NCI-H226 (cell line): ENCODE measurements at regions not wholly inside any gene's neighbourhood (a gene's known extent, or its start where the extent isn't known, plus 50 kb on each side); places are given as distances from the start of the nearest gene placed in this dataset.
"Not testable (repeated sequence)": the region's sequence is repeated elsewhere in the genome, so short reads cannot be mapped to it uniquely, and the experiment has no call there.

Experiments used
- DNase-seq: peaks from one replicate; pipeline ENCODE4 v3.0.0-alpha.2; 2015

DNA sequence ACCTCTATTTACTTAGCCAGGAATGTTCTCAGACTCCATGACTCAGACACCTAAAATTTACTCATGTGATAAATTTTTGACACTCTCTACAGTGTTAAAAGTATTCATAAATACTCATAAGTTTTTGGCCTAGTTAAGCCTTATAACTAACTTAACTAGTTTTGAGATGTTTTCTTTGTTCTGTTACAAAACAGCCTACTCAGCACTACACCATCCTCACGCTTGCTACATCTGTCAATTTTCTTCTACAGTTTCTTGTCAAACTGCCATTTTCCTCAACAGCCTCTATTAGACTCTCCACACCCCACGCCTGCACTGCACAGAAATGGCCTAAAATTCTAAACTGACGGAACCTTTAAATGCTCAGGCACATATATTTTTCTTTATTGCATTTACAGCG is 195.5 kb downstream of the ANXA1 start:
- no peak for DNase-seq

DNA sequence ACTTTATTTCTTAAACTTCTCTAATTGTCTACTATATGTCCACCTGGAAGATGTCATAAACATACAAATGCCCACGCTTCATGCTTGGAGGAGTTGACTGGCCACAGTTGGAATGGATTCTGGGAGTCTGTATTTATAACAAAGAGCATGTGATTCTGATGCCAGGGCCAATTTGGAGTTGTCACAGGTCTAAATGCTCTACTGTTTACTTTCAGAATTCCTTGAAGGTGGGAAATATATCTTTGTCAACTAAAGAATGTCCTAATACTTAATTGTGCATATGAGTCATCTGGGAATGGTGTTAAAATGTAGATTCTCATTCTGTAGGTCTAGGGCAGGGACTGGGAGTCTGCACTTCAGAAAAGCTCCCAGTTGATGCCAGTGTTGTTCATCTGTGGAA is 196.1 kb downstream of the ANXA1 start:
- no peak for DNase-seq

DNA sequence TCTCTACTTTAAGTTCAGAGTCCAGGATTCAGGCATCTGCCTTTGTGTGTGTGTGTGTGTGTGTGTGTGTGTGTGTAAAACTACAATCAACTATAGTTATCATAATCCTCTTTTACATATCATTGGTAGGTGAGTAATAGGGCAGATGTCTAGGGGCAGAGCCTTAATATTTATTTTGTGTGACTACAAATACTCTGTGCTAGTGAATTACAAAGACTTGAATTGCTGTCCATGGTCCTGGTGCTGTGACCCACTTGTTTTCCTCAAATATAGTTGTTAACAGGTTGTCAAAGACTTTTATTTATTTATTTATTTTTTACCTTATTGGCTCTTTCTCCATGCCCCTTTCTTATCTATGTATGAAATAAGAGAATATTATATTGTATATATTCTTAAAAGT is 196.8 kb downstream of the ANXA1 start:
- no peak for DNase-seq

DNA sequence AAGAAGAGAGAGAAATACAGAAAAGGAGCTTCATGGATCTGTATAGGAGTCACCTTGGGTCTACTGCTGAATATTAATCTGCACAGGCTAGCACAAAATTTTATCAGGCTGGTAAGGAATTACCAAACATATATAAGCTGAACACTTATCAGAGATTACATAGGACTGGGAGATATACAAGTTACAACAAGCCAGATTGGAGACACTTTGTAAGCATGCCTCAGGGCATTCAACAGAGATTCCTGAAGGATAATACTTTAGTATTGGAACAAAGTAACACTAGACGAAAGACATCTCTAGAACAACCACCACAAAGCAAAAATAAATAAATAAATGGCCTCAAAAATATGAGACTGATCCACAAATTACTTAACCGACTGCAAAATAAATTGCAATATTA is 197.8 kb downstream of the ANXA1 start:
- DNase-seq: no peak

DNA sequence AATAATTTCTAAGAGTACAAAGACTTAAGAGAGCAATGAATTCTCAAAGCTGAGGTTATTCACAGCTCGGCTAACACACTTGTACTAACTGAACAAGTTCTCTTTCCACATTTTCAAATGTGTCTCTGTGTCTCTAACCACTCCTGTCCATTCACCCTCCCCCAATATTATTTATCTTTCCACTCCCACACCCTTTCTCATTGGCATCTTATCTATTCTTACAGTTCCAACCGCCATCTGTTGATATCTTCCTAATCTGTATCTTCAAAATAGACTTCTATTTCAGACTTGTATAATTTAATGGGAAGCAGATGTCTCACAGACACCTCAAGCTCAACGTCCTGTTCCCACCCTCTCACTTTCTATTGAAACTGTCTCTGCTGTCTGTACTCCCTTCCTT is 205.9 kb downstream of the ANXA1 start:
- no peak for DNase-seq

DNA sequence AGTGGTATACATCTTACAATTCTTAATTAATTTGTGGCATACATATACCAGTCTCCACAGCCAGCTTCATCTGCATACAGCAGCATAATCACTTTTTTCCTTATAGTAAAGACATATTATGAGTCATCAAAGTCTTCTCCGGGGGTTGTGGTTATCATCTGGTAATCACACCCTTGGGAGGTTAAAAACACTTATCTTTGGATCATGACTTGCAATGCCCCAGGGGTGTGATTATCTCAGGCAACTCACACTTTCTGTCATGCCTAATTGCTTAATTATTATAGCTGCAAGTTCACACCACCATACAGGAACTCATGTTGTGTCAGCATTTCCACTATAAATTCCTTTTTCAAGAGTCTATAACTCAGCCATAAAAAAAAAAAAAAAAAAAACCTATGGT is 218.4 kb downstream of the ANXA1 start:
- peak; percentile 56 for DNase-seq

DNA sequence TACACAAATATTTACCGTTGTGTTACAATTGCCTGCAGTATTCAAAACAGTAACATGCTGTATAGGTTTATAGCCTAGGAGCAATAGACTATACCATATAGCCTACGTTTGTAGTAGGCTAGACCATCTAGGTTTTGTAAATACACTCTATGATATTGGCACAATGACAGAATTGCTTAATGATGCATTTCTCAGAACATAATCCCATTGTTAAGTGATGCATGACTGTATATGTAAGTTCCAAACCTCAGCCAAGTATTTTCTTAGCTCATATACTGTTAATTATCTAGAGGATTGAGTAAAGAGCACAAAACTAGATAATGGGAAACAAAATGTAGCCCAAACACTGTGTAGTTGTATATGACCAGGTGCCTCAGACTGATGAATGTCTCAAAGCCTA is 220.1 kb downstream of the ANXA1 start:
- DNase-seq: no peak

DNA sequence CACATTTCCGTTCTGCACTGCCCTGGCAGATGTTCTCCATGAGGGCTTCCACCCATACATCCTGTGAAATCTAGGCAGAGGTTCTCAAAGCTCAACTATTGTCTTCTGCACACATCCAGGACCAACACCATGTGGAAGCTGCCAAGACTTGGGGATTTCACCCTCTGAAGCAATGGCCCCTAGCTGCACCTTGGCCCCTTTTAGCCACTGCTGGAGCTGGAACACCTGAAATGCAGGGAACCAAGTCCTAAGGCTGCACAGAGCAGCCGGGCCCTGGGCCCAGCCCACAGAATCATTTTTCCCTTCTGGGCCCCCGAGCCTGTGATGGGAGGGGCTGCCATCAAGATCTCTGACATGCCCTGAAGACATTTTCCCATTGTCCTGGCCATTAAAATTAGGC is 228.7 kb downstream of the ANXA1 start:
- no peak for DNase-seq

DNA sequence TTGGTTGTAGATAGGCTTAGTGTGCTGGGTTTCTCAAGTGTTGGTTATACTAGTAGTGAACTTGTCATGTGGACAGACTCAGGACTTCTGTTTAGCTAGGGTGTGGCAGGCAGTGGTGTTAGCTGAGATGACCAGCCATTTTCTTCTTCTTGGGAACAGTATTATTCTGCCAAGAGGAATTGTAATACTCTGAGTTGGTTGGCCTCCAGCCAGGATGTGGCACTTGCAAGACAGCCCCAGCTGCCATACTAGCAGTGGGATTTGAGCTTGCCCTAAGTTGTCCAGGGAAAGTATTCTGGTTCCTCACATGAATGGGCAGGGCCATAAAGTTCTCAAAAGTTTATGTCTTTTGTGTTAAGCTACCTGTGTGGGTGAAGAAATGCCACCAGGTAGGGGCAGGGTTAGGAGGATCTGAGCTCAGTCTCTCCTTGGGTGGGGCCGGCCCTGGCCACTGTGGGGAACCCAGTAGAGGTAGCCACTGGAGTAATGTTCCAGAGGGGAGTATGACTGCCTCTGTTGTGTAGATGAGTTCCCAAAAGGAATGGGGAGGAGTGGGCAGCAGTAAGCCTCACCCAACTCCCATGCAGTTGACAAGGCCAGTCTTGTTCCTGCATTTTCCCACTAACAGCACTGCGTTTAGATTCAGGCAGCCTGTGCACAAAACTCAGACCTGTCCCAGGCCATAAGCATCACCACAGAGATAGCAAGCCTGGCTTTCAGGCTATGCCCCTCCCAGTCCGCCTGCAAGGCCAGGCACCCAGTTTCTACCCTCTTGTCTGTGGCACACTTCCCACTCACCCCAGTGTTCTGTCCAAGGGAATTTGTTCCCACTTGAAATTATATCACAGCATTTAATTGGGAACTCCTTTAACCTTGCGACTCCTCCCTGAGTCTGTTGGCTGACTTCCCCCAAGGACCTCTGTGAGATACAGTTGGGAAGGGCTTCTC is 250.7 kb downstream of the ANXA1 start:
- no peak for DNase-seq

DNA sequence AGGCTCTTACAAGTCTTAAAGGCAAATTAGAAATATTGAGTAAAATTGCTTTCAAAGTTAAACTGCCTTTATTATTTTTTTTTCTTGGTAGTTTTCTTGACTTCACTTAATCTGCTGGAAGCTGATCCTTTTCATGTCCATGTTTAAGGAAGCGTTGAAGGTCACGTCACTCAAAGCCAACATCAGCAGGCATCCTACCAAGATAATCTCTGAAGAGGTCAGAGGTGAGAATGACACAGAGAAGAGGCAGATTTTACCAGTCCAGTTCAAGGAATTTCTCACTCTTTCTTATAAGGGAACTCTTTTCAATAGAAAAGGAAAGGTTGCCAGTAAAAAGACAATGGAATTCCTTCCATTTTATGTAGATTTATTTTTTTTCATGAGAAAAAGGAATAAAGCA is 259.8 kb downstream of the ANXA1 start:
- no peak for DNase-seq

DNA sequence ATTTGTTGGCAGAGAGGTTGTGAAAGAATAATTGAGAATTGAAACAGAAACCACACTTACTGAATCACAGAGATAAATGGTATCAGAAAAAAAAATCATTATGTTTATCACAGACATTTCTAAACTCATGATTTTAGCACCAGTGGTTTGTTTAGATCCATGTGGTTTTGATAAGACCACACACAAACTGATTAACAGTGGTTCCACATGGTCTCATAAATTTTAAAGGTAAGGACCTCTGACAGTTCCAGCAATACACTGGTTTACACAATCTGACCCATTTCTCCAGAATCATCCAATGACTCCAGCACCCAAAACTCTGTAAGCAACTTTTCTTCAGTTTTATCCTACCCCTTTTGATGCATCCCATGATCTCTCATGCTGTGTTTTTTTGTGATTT is 261.2 kb downstream of the ANXA1 start:
- DNase-seq: peak; percentile 70

DNA sequence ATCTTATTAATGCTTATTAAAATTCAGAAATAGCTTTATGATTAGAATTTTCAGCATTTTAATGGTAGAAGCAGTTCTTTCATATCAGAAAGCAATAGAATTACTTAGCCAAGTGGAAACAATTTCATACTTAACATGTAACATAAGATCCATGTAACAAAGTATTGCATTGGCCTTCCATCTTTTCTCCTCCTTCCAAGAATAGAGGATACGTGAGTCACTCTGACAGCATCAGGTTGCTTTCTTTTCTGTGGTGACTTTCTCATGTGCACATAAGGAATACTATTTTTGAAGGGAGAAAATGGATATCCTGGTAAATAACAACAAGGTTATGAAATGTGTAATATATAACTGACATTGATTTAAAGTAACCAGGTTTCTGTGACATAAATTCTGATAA is 272.2 kb downstream of the ANXA1 start:
- DNase-seq: peak; percentile 24

DNA sequence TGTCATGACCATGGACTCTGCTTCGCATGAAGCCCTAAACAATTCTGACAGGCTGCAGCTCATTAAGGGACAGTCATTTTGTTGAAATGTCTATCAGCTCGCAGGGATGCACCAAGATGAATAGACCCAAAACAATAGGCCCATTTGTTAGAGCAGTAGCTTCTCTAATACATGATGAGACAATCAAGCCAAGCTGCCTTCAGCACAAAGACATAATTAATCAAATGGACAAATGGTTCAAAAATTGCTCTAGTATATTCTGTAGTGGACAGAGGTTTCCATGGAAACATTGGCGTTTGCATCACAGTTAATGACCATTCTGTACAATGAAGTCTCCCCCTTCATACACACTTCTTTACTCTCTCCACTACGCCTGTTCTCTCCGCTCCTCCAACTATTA is 274.6 kb downstream of the ANXA1 start:
- DNase-seq: no peak

DNA sequence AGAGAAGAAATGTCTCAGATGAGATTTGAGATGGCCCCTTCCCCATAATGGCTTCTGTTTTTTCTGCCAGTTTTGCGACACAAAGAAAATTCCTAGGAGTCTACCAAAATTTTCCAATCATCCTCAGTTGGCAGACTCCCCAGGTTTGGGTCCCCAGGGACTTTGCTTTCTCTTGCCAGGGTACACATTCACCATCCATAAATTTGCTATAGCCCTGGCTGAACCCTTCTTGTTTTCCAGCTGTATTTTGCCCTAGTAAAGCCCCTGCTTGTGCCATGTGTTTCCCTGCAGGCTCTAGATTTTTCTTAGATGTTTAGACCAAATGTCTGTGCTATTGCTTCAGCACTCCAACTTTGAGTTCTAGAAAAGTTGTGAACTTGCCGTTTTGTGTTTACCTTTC is 283.2 kb downstream of the ANXA1 start:
- DNase-seq: no peak

DNA sequence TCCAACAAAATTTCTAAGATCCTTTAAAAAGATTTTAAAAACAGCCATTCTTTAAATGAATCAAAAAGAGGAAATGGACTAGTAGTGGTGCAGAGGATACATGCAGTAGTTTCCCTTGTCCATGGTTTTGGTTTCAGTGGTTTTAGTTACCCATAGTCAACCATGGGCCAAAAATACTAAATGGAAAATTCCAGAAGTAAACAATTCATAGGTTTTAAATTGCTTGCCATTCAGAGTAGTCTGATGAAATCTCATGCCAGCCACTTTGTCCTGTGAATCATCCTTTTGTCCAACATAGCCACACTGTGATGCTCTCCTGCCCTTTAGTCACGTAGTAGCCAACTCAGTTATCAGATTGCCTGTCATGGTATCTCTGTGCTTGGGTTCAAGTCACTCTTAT is 286.1 kb downstream of the ANXA1 start:
- peak; percentile 33 for DNase-seq

DNA sequence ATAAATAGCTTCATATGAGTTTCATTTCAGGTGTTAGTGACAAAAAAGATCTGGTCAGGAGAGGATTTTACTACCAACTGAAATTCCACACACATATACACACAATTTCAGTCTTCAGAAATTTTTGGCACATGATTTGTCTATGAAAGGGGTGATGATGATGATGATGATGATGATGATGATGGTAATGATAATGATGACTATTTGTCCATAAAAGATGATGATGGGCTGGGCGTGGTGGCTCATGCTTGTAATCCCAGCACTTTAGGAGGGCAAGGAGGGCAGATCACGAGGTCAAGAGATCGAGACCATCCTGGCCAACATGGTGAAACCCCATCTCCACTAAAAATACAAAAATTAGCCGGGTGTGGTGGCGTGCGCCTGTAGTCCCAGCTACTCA is 288.2 kb downstream of the ANXA1 start:
- DNase-seq: not testable (repeated sequence)

DNA sequence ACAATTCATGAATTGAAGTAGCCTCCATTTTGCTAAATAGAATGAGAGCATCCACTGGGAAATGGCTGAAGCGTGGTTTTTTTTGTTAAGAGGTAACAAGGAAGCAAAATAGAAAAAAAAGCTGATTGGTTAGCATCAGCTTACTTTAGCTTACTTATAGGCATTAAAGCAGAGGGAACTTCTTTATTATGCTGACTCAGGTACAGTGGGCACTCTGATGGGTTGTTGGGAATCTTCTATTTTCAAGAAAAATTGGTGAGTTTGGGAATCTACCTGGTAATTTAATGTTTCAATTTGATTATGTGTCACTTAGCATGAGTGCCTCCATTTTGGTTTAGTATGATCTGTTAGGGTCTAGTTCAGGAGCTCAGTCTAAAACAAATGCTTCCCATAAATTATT is 289.6 kb downstream of the ANXA1 start:
- no peak for DNase-seq

DNA sequence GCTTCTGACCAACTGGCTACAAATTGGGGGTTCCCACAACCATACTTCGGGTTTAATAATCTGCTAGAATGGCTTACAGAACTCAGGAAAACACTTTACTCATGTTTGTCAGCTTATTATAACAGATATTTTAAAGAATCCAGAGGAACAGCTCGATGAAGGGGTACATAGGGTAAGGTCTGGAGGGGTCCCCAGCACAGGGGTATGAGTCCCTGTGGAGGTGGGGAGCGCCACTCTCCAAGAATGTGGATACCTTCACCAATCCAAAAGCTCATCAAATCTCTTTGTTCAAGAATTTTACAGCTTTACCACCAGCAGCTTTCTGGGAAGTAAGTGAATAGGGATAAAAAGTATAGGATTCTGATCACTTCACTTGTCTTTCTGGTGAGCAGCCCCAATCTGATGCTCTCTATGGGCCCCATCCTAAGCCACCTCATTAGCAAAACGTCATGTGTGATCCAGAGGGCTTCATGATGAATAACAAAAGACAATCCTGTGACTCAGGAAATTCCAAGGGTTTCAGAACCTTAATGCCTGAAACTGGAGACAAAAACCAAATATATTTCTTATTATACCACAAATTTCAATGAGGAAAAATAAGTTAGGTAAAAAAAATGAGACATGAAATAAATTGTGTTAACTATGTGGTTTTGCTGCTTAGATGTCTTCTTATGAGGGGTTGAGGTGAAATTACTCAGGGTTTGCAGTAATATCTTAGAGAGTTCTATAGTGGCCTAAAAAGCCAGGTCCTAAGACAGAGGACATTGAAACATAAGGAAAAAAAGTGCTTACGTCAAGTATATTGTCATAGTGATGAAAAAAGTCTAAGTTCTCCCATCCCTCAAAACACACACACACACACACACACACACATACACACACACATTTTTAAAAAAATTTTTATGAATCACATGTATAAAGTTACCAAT is 290.5 kb downstream of the ANXA1 start:
- peak; percentile 48 for DNase-seq

DNA sequence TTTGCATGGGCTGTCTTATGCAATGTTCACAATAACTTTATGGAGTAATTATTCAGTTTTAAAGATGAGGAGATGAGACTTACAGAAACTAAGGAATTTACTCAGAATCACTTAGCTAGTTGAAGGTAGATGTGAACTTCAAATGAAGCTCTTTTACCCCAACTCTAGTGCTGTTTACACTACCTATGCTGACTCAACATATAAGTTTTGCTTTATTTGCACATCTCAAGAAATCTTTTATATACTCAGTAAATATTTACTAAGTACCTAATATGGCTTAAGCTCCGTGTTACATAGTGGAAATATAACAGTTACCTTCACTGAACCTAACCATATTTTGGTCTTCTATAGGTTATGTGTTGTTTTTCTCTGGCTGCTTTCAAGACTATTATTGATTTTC is 293.2 kb downstream of the ANXA1 start:
- no peak for DNase-seq

DNA sequence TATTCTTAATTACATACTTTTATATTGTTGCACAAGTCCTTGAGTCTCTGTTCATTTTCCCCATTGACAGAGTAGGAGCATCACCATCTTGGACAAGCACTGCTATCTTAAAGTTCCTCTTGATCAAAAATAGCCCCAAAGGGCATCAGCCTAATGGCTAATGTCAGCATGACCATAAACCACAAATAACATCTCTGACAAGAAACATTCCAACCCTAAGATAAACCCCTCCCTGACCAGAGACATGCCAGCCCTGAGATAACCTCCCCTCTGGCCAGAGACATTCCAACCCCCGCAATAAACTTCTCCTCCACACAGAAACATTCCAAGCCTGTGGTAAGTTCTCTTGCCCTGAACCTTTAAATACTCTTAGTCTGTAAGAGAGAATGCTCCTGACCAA is 293.7 kb downstream of the ANXA1 start:
- DNase-seq: peak; percentile 93

DNA sequence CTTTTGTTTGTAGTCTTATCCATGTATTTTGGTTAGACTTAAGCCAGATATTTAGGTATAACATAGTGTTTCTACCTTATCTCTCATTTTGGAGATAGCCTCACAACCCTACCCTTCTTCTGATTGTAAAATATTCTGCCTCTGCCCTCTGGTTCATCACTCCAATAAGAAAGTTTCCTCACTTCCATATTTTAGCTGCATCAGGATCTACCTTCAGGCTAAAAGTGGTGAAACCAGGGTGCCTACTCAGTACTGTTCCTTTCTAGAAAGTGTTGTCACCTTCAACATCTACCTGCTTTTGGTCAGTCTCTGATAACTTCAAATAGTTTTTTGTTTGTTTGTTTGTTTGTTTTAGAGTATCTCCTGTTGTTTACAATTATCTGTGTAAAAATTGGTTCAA is 294.6 kb downstream of the ANXA1 start:
- peak; percentile 21 for DNase-seq

DNA sequence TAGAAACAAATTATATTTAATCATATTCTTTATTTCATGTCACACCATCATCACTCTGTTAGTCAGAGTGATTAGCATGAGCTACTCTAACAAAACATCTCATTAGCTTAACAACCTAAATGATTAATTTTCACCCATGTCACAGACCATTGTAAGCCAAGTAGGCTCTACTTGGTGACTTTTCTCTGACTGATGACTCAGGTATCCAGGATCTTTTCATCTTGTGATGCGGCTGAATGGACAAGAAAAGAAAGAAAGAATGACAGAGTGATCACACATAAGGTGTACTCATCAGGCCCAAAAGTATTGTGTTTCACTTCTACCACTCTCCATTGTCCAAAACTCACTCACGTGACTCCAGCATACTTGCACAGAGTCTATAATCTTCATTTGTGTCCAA is 299.3 kb downstream of the ANXA1 start:
- DNase-seq: no peak

DNA sequence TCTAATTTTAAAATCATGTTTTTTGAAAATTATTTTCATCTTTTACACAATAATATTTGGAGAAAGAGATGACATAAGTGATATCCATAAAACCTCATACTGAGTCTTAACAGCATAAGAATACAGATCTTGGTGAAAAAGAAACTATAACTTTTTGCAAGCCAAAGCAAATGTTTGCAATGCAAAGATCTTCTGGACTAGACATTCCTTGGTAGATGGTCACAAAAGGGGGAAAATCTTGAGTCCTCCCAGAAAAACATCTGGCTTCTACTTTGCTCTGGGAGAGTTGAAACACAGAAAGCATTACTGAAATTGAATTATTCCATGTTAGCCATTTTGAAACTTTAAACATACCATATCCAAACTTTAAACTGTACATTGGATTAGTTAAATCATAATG is 308.2 kb downstream of the ANXA1 start:
- no peak for DNase-seq

DNA sequence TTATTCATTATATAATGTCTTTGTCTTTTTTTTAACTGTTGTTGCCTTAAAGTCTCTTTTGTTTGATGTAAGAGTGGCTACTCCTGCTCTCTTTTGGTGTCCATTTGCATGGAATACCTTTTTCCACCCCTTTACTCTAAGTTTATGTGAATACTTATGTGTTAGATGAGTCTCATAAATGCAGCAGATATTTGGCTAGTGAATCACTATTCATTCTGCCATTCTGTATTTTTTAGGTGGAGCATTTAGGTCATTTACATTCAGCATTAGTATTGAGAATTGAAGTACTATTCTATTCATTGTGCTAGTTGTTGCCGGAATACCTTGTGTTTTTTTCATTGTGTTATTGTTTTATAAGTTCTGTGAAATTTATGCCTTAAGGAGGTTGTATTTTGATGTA is 317.1 kb downstream of the ANXA1 start:
- DNase-seq: no peak
